ENCODE measurements at regions not wholly inside any gene's neighbourhood (a gene's known extent, or its start where the extent isn't known, plus 50 kb on each side); places are given as distances from the start of the nearest gene placed in this dataset.

DNA sequence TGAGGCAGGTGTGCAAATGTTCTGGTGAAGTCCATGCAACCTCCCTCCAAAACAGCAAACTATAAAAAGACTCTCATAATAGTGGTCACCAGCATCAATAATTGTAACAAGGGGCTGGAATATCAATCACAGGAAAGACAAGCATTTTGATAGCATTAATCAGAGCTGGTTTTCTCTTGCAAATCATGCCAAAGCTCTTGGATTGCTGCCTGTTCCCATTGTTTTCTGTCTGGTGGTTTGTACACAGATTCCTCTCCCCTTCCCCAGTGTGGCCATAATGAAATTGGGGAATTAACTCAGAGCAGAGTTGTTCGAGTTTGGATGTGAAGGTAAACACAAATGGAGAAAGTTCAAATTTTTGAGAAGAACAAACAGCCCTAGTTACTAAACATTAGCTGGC lies 134.2 kb downstream of the CDCA7 start:
- Mint-ChIP-seq H3K27me3 (ENCODE audit: low read depth) (no peaks in the 10 kb centered on the region), H3K9me3 (no peaks in the 10 kb centered on the region; a peak in 1 of 5 replicates), H3K27ac (no peak overlapping the region), H3K4me1 (no peaks in the 10 kb centered on the region), H3K36me3 (ENCODE audit: insufficient read depth in 1 of 3, low read depth in 3 of 3) (no peaks in the 10 kb centered on the region), H3K4me3 (no peak overlapping the region)
- H3K14ac ChIP-seq (ENCODE audit: insufficient read depth, low read length), result no peak overlapping the region
- H3K56ac ChIP-seq (ENCODE audit: insufficient read length, low read depth, low read length), result no peak overlapping the region
- no peak overlapping the region for H2BK12ac ChIP-seq (ENCODE audit: insufficient read length, low read depth, low read length)
- TF ChIP-seq, protein P1, sequence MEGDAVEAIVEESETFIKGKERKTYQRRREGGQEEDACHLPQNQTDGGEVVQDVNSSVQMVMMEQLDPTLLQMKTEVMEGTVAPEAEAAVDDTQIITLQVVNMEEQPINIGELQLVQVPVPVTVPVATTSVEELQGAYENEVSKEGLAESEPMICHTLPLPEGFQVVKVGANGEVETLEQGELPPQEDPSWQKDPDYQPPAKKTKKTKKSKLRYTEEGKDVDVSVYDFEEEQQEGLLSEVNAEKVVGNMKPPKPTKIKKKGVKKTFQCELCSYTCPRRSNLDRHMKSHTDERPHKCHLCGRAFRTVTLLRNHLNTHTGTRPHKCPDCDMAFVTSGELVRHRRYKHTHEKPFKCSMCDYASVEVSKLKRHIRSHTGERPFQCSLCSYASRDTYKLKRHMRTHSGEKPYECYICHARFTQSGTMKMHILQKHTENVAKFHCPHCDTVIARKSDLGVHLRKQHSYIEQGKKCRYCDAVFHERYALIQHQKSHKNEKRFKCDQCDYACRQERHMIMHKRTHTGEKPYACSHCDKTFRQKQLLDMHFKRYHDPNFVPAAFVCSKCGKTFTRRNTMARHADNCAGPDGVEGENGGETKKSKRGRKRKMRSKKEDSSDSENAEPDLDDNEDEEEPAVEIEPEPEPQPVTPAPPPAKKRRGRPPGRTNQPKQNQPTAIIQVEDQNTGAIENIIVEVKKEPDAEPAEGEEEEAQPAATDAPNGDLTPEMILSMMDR (conservative IDR thresholded peaks at IDR 0.05), result no peak
- no peak overlapping the region for H4K5ac ChIP-seq (ENCODE audit: insufficient read length, low read depth, low read length)
- H2BK120ac ChIP-seq (ENCODE audit: low read depth, low read length, poor library complexity, severe bottlenecking), result no peak overlapping the region
- no peaks in the 10 kb centered on the region for H4K20me1 ChIP-seq (ENCODE audit: control insufficient read depth, insufficient read depth, insufficient read length)
- no peak overlapping the region for H3K4ac ChIP-seq (ENCODE audit: low read depth, low read length)
- H2AFZ ChIP-seq (ENCODE audit: low read length), result no peak overlapping the region
- H3K4me1 ChIP-seq (ENCODE audit: insufficient read depth, low read length), result no peaks in the 10 kb centered on the region
- no peak overlapping the region for H2BK5ac ChIP-seq (ENCODE audit: insufficient read length, low read length)
- WGBS (ENCODE audit: extremely low coverage, insufficient read length, low lambda C conversion rate), result no CpG with 5 or more reads among the region's 1 CpG
- H2BK15ac ChIP-seq (ENCODE audit: low read depth, low read length), result no peak overlapping the region
- H3K23ac ChIP-seq (ENCODE audit: insufficient read length, low read depth, low read length), result no peak overlapping the region
- no peaks in the 10 kb centered on the region for H3K27me3 ChIP-seq (ENCODE audit: insufficient read depth, low read length)
- H3K9me3 ChIP-seq (ENCODE audit: control insufficient read depth, low read depth, low read length), result no peaks in the 10 kb centered on the region
- no peak overlapping the region for H3K27ac ChIP-seq (ENCODE audit: insufficient read length, low read depth, low read length)
- no peak overlapping the region for H3K4me2 ChIP-seq (ENCODE audit: insufficient read depth, insufficient read length, low read length)
- H2AK5ac ChIP-seq (ENCODE audit: insufficient read length, low read length), result no peak overlapping the region
- H3K18ac ChIP-seq (ENCODE audit: insufficient read length, low read depth, low read length), result no peak overlapping the region
- H3K79me2 ChIP-seq (ENCODE audit: insufficient read depth, low read length), result no peaks in the 10 kb centered on the region
- no peak for DNase-seq
- no peak overlapping the region for H3K9ac ChIP-seq (ENCODE audit: extremely low read depth, insufficient read length, low read length)
- H4K91ac ChIP-seq (ENCODE audit: insufficient read length, low read depth, low read length), result no peak overlapping the region
- no peak overlapping the region for H3T11ph ChIP-seq (ENCODE audit: low read length)
- no peak overlapping the region for H2BK20ac ChIP-seq (ENCODE audit: low read depth, low read length, poor library complexity, severe bottlenecking)
- no peak overlapping the region for H4K8ac ChIP-seq (replicated peaks; ENCODE audit: insufficient read length, low read depth, low read length)
- no peaks in the 10 kb centered on the region for H3K23me2 ChIP-seq (ENCODE audit: insufficient read length, low read depth, low read length, poor library complexity, severe bottlenecking)
- no peaks in the 10 kb centered on the region for H3K79me1 ChIP-seq (ENCODE audit: insufficient read depth, low read depth, low read length, poor library complexity, severe bottlenecking)
